Fibroblast of mammary gland (primary cell): ENCODE measurements at regions not wholly inside any gene's neighbourhood (a gene's known extent, or its start where the extent isn't known, plus 50 kb on each side); places are given as distances from the start of the nearest gene placed in this dataset.
"Not testable (repeated sequence)": the region's sequence is repeated elsewhere in the genome, so short reads cannot be mapped to it uniquely, and the experiment has no call there.

Source experiments
- DNase-seq: peaks from one replicate; pipeline ENCODE4 v3.0.0-alpha.2; 2010; ENCODE audit warnings: low read depth
- H3K4me3 ChIP-seq: 2 replicates; pipeline ENCODE4 v1.5.1; 2011; ENCODE audit warnings: low read depth, mild to moderate bottlenecking, low read length, moderate library complexity; ENCODE audit not compliant: control insufficient read depth
- CTCF ChIP-seq: conservative IDR thresholded peaks from 2 replicates; pipeline ENCODE4 v1.5.1; 2011; ENCODE audit warnings: low read depth, low read length, inconsistent platforms; ENCODE audit not compliant: control insufficient read depth, insufficient read depth

GRCh38 chr14:99995700-99996356, 69.4 kb upstream of the EVL start:
- peak; percentile 92 for TF ChIP-seq CTCF
- DNase-seq = peak; percentile 65
- H3K4me3 ChIP-seq = no peak overlapping the region

- DNase-seq = no peak
- no peak for TF ChIP-seq CTCF
- H3K4me3 ChIP-seq = no peak overlapping the region
These were observed 68.2 kb upstream of the EVL start for GRCh38 chr14:99996951-99997571.

- not testable (repeated sequence) for H3K4me3 ChIP-seq, DNase-seq
These were observed 64.8 kb upstream of the EVL start for GRCh38 chr14:100000398-100000797.

- no peak for TF ChIP-seq CTCF
- DNase-seq = no peak
- no peak overlapping the region for H3K4me3 ChIP-seq
These were observed 60.8 kb upstream of the EVL start for GRCh38 chr14:100004392-100004791.

- H3K4me3 ChIP-seq = no peak overlapping the region
- no peak for DNase-seq
- no peak for TF ChIP-seq CTCF
These were observed 58.0 kb upstream of the EVL start for GRCh38 chr14:100007254-100007653.

- H3K4me3 ChIP-seq, DNase-seq: not testable (repeated sequence)
These were observed 55.4 kb upstream of the EVL start for GRCh38 chr14:100009802-100010201.

GRCh38 chr14:100010679-100011078, 54.5 kb upstream of the EVL start:
- H3K4me3 ChIP-seq = no peak overlapping the region
- TF ChIP-seq CTCF = no peak
- DNase-seq = peak; percentile 59
